ENCODE measurements at regions not wholly inside any gene's neighbourhood (a gene's known extent, or its start where the extent isn't known, plus 50 kb on each side); places are given as distances from the start of the nearest gene placed in this dataset.

DNA sequence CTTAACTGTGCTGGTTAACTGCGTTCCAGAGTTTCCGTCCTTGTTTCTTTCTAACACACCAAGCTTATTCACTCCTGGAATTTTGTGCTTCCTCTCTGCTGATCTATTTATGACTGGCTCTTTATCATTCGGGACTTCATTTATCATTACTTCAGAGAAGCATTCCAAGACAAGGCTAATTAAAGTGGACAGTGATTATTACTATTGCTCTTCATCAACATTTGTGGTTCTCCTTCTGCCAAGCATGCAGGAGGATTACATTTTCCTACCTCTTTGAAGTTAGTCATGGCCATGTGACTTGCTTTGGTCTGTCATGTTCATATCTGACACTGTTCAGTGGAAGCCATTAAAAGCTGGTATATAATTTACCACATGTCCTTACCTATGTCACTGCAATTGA, 172.4 kb upstream of the AGR3 start:
- DNase-seq, result no peak

DNA sequence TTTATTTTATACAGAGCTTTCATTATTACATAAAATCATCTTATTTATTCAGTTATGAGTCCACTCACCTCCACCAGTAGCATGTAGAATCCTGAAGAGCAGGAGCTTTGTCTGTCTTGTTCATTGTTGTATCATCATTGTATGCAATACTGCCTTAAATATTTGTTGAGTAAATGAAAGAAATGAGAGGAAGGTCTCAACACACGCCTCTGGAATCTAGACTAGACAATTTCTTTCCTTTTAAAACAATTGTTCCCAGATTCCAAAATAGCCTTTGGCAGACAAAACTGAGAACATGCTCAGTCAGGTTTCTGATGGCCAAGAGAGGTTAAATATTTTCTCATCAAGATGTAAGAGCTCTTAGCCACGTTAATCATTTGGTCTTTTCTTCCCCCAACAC, 173.1 kb upstream of the AGR3 start:
- no peak for DNase-seq

DNA sequence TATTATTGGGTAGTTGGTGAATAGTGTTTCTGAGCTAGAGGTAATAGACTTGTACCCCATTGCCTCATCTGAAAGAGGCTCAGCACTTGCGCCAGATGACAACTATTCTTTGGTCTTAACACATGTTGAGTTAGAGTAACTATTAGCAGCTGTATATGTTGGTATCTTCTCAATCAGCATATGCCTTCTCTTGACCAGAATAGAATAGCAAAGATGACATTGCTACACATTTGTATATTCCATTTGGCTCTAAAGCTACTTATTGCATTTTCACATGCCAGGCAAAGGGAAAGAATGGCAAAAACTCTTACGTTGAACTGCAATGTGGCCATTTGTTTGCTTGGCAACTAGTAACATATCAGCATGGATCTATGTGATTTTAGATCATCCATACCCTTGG, 173.8 kb upstream of the AGR3 start:
- DNase-seq, result no peak

DNA sequence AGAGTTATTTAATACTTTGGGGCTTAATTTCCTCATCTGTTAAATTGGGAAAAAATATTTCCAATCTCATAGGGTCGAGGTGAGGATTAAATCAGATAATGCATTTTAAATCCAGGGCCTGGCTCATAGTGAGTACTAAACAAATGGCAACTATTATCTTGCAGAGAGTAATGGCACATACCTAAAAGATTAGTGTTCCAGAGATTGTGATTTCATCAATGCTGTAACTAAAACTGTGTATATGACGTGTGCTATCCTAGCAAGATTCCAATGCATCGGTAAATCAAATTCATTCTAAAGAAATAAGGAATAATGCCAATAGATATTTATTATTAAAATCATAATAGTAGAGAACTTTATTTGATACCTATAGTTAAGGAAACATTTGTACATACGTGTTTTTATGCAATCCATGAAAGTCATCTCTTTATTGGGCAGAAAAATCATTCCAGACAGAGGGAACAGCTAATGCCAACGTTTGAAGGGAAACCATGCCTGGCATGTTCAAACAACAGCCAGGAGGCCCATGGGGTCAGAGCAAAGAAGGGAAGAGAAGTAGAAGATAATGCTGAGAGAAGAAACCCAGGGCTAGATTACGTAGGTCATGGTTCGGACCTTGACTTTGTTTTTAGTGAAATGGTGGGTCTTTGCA, 174.8 kb upstream of the AGR3 start:
- no peak for DNase-seq

DNA sequence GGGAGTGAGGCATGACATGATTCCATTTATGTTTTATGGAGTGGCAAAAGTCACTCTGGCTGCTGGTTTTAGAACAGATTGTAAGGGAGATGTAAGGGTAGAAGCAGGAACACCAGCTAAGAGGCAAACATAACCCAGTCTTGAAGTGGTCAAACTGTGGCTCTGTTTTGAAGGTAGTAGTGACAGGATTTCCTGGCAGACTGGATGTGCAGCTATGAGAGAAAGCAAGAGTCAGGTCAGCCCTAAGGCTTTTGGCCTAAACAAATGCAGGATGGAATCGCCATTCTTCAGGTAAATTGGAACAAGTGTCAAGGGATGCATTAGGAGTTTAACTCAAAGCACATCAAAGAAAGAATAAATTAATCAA, 175.3 kb upstream of the AGR3 start:
- no peak for DNase-seq

DNA sequence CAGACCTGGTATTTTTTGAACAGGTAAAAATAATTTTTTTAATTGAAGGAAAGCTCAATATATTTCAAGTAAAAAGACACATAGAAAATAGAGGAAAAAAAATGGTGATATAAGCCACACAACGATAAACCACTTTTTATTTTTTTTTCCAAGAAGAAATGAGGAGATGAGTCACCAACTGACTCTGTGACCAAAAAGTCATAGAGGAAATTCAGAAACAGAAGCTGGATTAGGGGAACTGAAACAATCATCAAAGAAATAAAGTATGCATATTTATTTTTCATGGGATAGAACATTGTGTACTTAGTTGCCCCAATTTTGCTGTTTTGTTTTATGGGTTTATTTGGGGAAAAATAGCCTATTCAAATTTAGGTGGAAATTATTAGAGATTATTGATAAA, 176.8 kb upstream of the AGR3 start:
- DNase-seq, result no peak

DNA sequence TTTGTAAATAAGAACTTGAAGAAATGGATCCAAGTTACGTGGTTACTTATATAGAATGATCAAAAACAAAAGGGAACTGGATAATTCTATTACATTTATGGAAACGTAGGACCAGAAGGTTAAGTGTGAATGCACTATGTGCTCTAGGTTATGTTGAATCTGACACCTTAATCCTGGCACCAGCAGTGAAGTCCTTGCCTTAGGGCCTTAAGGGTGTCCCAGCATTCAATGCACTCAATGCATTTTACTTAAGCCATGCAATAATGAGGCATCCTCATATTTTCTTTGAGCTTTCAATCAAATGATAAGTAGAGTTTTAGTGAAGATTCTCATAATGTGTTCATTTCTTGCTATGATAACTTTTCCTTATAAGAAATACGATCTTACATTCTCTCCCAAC, 178.3 kb upstream of the AGR3 start:
- no peak for DNase-seq

DNA sequence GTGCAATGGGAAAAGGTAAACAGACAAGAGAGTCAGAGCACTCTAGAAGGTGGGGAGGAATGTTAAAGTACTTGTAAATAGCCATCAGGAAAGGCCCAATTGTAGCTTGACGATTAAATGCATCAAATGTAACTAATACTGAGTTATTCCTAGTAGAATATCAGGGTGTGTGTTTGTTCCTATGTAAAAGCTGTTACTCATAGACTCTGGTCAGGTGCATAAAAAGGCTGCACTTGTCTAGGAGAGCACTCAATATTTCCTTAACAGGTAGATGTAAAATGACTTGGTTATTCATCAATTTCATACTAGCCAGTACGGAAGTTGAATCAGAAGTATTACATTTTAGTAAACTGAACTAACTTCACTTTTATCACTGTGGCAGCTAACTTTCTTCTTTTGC, 179.7 kb upstream of the AGR3 start:
- DNase-seq, result no peak

DNA sequence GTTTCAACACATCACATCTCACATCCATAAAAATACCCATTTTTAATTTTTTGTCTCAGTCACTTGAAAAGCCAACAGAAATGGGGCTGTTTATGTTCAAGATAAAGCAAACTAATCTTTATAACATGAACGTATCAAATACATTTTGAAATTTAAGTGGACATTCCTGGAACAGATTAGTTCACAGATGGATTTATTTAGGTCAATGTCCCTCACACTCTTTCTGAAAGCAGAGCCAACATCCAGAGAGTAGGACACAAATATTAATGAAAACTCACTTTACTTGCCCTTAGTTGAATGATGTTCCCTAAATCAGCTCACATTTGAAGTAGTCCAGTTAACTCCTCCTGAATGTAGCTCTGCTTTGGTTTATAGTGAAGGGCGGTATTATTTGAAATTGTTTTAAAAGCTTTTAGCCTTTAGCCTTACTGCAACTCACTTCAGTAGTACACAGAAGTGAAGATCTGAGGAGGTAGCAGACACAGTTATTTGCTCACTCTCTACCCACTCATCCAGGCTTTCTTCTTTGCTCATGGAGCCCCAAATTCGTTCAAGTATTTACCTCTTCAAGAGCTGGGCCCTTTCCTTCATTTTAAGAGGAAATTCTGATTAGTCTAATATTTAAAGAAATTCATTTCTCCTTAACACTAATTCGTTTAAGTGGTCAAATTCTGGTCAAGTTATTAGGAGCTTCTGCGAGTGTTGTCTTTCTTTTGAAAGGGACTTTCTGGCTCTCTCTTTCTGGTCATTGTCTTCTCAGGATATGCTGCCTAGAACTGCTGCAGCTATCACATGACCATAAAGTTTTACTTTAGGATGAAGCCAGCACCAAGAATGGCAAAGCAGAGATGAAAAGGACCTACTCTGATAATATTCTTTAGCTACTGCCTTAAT, 180.6 kb upstream of the AGR3 start:
- no peak for DNase-seq

DNA sequence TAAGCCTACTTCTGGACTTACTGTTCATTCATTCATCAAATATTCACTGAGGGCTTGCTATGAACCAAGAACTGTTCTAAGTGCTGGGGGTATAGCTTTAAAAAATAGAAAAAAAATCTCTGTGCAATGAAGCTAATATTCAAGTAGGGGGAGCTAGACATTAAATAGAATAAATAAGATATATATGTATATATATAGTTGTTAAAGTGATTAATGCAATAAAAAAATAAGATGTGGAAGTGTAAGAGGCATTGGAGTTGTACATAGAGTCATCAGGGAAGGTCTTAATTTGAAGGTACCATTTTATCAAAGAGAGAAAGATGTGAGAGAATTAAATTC, 181.2 kb upstream of the AGR3 start:
- no peak for DNase-seq

DNA sequence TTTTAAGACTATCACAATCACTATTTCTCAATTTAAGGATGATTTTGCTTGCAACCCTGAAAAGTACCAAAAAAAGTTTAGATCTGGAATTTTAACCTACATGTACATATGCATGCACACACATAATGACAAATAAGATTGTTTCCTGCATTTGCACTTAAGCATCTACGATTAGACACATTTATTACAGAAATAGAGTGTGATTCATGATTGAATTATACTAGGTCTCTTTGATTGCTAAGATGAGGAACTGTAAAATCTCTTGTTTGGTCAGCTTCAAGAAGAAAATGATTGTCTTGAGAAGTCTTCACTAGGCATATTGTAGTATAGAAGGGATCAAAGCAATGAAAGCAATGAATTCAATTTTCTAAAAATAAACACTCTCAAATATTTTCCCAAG, 185.9 kb upstream of the AGR3 start:
- no peak for DNase-seq

DNA sequence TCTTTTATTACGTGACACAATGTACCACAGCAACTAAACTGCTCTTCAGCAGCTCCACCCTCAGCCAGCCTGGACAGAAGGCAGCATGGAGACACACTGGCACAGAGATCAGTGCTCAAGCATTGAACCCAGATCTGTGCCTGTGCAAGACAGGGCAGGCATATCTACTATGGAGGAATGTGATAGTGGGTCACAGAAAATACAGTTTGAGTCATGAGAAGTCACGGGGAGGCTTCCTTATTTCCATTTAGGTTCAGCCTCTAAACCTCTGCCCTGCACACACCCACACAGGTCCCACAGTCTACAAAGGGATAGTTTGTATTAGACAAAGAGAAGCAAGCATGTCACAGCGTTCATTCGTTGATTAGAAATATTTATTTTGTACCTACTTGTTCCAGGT, 187.4 kb upstream of the AGR3 start:
- peak in 1 of 2 experiments; percentile 13 for DNase-seq

DNA sequence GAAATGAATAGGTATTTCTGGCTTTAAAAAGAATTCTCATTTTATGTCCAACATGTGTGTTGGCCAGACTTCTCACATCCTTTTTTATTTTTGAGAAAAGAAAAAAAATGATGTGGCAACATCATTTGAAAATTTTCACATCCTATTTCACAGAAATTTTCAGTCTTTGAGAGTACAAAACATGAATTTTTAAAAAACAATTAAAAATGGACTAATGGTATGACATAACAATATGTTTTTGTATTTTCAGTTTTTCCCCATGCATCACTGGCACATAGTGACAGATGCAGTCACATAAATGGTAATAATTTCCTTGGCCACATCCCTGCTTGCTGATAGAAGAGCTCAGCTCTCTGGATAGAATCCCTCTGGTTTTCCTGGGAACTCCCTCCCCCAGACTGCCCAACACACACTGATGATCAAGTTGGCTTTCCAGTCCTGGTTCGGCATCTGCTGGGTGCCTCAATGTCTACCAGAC, 188.5 kb upstream of the AGR3 start:
- no peak for DNase-seq

DNA sequence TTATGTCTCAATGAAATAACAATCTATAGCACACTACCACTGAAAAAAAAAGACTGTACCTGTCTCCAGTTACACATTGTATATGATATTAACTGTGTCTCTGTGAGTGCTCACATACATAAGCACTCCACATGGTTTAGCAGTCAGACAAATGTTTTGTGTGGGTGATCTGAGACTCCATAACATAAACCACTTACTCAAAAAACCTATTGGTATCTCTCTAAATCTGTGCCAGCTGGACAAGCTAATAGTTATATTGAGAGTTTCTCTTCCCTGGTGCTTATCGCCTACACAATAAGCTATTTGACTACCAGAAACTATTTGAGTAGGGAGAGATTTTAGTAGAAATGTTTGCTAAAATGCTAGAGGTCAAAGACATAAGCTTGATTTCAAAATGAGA, 190.1 kb upstream of the AGR3 start:
- no peak for DNase-seq

DNA sequence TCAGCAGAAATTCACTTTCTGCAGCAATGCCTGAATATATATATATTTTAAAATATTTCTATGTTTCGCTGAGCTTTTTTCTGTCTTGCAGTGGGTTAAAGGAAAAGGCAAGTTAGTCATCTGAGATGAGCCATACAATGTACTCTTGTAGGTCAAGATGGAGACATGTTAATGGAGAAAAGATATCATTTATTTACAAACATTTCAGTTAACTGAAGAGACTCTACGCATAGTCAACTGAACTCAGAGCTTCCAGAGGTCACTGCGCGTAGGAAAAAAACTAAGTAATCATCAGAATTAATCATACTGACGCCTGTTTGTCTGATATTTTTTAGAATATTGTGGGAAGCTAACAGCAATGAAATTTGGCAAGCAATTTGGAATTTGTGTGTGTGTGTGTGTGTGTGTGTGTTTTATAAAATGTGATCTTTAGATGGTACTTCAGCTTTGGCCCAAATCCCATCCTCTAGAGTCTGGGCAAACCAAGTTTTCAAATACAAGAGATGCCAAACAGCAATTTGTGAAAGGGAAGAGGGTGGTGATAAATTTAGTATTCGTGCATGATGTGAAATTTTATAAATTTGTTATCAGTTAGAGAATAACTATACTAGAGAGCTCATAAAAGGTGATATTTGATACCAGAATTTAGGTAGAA, 193.9 kb upstream of the AGR3 start:
- no peak for DNase-seq

DNA sequence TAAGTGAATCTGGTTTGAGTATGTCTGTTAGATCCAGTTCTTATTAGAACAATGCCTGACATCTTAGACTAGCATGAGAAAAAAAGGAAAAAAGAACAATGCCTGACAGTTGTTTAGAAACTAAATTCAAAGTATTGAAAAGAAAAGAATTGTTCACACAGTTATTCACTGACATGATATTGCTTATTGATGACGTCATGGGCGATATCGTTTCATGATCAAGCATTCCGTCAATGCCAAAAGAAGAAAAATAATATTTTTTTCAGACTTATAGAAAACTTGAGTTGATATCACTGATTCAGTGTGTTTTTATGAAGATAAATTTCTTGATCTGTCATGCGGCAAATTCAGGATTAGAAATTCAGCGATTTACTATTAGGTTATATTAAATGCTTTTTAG, 196.5 kb upstream of the AGR3 start:
- DNase-seq, result no peak

DNA sequence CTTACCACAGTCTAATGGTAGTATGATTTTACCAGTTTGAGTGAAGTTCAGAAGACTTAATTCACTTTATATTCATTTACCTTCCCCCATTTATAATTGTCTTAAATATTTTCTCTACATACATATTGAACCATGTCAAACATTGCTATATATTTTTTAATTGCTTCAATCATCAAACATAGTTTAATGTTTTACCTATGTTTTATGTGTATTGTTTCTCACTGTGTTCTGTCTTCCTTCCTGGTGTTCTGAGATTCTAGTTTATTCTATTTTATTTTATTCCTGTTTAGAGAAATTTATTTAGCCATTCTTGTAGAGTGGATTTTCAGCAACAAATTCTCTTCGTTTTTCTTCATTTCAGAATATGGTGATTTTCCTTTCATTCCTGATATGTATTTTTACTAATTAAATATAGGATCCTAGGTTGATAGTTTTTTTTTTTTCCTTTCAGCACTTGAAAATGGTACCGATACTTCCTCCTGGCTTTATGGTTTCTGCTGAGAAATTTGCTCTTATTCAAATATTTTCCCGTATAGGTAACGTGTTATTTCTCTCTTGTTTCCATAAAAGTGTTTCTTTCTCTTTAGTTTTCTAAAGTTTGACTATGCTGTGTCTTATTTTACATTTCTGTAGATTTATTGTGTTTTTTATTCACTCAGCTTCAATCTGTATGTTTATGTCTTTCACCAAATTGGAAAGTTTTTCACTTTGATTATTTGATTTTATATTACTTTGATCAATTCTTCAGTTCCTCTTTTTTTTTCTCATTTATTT, 201.8 kb upstream of the AGR3 start:
- no peak for DNase-seq

DNA sequence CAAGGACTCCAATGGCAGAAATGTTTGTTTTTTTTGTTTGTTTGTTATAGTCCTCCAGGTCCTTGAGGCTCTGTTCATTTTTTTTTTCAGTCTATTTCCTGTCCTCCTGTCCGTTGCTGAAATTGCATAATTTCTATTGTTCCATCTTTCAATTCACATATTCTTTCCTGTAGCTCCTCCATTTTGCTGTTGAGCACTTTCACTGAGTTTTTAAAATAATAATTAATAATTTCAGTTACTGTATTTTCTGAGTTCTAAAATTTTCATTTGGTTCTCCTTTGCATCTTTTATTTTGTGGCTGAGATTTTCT, 202.3 kb upstream of the AGR3 start:
- DNase-seq, result no peak

DNA sequence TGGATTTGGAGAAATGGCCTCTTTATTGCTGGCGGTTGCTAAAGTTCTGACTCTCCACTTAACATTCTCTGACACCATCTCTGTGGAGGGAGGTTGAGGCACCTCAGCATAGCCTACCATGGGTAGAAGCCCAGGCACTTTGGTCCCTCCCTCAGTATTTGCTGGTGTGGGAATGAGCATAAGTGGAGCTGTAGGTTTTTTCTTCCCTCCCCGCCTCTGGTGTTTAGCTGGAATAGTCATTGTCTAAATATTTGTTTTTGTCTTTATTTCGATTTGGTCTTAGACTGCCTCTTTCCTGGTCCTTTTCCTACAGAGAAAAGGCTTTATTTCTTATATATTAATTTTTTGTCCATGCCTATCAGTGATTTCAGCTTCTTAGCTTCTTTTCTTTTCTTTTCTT, 203.4 kb upstream of the AGR3 start:
- no peak for DNase-seq

DNA sequence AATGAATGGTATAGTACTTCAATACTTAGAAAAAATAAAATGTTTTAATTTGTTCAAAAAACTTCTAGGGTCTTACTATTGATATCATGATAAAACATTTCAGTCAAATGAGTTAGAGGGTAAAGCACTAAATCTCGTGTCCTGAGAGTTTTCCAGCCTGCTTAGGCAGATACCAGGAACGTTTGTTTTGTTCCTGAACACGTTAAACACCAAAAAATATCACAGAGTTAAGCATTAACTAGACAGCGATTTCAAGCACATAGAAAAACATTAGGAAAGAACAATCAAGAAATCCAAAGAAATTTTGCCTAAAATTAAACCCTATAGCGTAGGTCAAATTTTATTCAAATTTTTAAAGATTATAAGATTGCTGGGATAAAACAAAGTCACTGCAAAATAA, 204.6 kb upstream of the AGR3 start:
- no peak for DNase-seq

DNA sequence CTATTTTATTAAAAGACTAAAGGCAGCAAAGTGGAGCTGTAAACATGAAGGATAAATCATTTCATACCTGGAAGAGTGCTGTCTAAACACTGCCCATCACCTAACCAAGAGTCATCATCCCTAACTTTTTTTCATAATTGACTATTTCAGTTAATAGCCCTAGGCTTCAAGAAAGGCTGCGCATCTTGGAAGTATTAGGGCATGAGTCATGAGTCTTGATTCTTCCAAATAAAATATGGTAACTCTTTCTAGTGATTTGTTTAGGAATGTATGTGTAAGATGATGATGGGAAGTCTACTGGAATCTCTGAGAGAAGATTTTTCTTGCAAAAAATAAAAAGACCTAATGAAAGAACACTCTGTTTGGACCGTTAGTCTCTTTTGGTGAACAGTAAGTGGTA, 207.7 kb upstream of the AHR start:
- DNase-seq, result no peak

DNA sequence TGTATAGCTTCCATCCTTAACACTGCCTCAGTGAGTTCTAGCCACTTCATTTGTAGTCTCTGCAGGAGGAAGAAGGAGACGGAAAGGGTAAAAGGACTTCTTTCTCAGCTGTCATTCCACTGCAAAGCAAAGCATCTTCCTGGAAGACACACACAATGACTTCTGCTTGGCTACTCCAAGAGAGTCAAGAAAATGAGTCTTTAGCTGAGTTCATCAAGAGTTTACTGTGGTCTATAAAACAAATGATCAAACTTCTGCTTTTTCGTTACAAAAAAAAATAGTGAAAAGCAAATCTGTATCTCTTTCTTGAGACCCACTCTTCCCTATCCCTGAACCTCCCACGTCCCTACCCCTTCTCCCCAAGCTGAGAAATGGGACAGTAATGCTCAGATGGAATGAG, 205.0 kb upstream of the AHR start:
- DNase-seq, result no peak

DNA sequence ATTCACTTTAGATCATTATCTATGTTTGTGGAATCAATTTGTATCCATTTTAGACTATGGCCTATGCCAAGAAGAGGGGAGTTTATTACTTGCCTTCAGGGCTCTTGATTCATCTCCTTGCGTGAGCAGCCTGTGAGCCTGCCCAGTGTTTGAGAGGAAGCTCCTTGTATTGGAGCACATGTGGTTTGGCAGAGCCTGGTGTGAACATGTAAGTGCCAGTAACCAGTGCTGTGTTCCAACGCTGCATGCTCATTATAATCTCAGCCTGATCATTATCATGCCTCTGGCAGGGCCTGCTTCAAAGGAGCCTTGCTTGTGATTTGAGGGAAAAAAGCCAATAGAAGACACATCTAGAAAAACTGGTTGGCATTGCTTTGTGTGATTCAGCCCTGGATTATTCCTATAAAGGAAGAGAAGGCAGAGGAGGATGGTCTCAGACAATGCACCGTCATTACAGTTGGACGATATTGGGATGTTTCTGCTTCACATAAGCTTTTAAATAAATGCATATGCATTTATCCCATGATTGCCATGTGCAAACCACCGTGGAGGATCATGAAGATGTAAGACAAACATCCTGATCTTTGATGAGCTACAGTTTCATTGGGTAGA, 203.4 kb upstream of the AHR start:
- no peak for DNase-seq

Data from activated CD4-positive, alpha-beta T cell treated with anti-CD3 and anti-CD28 coated beads, Interleukin-2, amount 50 U/mL, for 48 hours (primary cell).